GM23338 (cell line): ENCODE measurements at regions not wholly inside any gene's neighbourhood (a gene's known extent, or its start where the extent isn't known, plus 50 kb on each side); places are given as distances from the start of the nearest gene placed in this dataset.

Experiments
- ATAC-seq: fragments of 200-7000 bp; cut with Tn5 transposase; 3 replicates; pipeline ENCODE4 v1.9.1; 2020
- DNase-seq: peaks from one replicate; pipeline ENCODE4 v3.0.0-alpha.2; 2015; ENCODE audit warnings: low spot score
- H2AFZ ChIP-seq: fragments of 200-600 bp; sonication (generic); 2 replicates; pipeline ENCODE4 v1.8.0; 2016; ENCODE audit warnings: antibody characterized with exemption, mild to moderate bottlenecking, moderate library complexity
- H3F3A ChIP-seq: fragments of 200-600 bp; sonication (generic); replicated peaks from 2 replicates; pipeline ENCODE4 v1.8.0; 2017; ENCODE audit warnings: antibody characterized with exemption, mixed run types, low read depth
- H3K27ac ChIP-seq: fragments of 200-600 bp; sonication (generic); 2 replicates; pipeline ENCODE4 v1.6.1; 2016; ENCODE audit warnings: low read depth
- H3K27me3 ChIP-seq: fragments of 200-600 bp; sonication (generic); 2 replicates; pipeline ENCODE4 v1.8.0; 2016; ENCODE audit warnings: mild to moderate bottlenecking, mixed run types, moderate library complexity; ENCODE audit not compliant: insufficient read depth
- H3K36me3 ChIP-seq: fragments of 200-600 bp; sonication (generic); 2 replicates; pipeline ENCODE4 v1.8.0; 2016; ENCODE audit warnings: mild to moderate bottlenecking; ENCODE audit not compliant: insufficient read depth
- H3K4me1 ChIP-seq: fragments of 200-600 bp; sonication (generic); 2 replicates; pipeline ENCODE4 v1.8.0; 2016; ENCODE audit warnings: mild to moderate bottlenecking, moderate library complexity; ENCODE audit not compliant: insufficient read depth
- H3K4me2 ChIP-seq: fragments of 200-600 bp; sonication (generic); 2 replicates; pipeline ENCODE4 v1.7.1; 2017; ENCODE audit warnings: mixed run types
- H3K4me3 ChIP-seq: fragments of 200-600 bp; sonication (generic); 2 replicates; pipeline ENCODE4 v1.6.1; 2016; ENCODE audit warnings: mixed run types
- H3K79me2 ChIP-seq: fragments of 200-600 bp; sonication (generic); replicated peaks from 2 replicates; pipeline ENCODE4 v1.8.0; 2017; ENCODE audit warnings: mild to moderate bottlenecking; ENCODE audit not compliant: insufficient read depth
- H3K9me2 ChIP-seq: fragments of 200-600 bp; sonication (generic); 2 replicates; pipeline ENCODE4 v1.8.0; 2017; ENCODE audit not compliant: insufficient read depth
- H4K20me1 ChIP-seq: fragments of 200-600 bp; sonication (generic); replicated peaks from 2 replicates; pipeline ENCODE4 v1.8.0; 2017; ENCODE audit warnings: mild to moderate bottlenecking; ENCODE audit not compliant: insufficient read depth
- H3K27ac Mint-ChIP-seq: 2 replicates; pipeline ENCODE4 v1.8.0; 2020; ENCODE audit warnings: inconsistent platforms, mild to moderate bottlenecking, moderate library complexity, mixed read lengths
- H3K27me3 Mint-ChIP-seq: 3 replicates; pipeline ENCODE4 v1.8.0; 2022; ENCODE audit warnings: low read depth, mild to moderate bottlenecking, moderate library complexity, mixed read lengths, inconsistent platforms; ENCODE audit not compliant: insufficient read depth, poor library complexity
- H3K36me3 Mint-ChIP-seq: 3 replicates; pipeline ENCODE4 v1.8.0; 2021; ENCODE audit warnings: low read depth, mild to moderate bottlenecking, inconsistent platforms, moderate library complexity, mixed read lengths
- H3K4me1 Mint-ChIP-seq: 3 replicates; pipeline ENCODE4 v1.8.0; 2020; ENCODE audit warnings: mild to moderate bottlenecking, inconsistent platforms, mixed read lengths
- H3K4me3 Mint-ChIP-seq: 3 replicates; pipeline ENCODE4 v1.8.0; 2021; ENCODE audit warnings: moderate library complexity, mild to moderate bottlenecking, inconsistent platforms, mixed read lengths
- H3K9me3 Mint-ChIP-seq: 3 replicates; pipeline ENCODE4 v1.8.0; 2020; ENCODE audit warnings: moderate library complexity, mild to moderate bottlenecking, inconsistent platforms, mixed read lengths
- CREB1 ChIP-seq: fragments of 250-450 bp; sonication (Bioruptor Pico); IDR thresholded peaks from 2 replicates; pipeline ENCODE4 v1.5.0; 2020; ENCODE audit warnings: low read depth, mild to moderate bottlenecking, moderate library complexity
- EZH2 ChIP-seq: fragments of 200-600 bp; sonication (generic); IDR thresholded peaks from one replicate; pipeline ENCODE4 v1.8.0; 2017; ENCODE audit warnings: antibody characterized with exemption, mild to moderate bottlenecking, low read depth; ENCODE audit not compliant: unreplicated experiment
- EZH2phosphoT487 ChIP-seq: fragments of 200-600 bp; sonication (generic); IDR thresholded peaks from one replicate; pipeline ENCODE4 v1.8.1; 2018; ENCODE audit warnings: antibody characterized with exemption; ENCODE audit not compliant: unreplicated experiment
- JUNB ChIP-seq: IDR thresholded peaks from one replicate; pipeline ENCODE4 v1.6.1; 2016; ENCODE audit warnings: antibody characterized with exemption; ENCODE audit not compliant: unreplicated experiment
- NANOG ChIP-seq: IDR thresholded peaks from 2 replicates; pipeline ENCODE4 v1.6.1; 2016; ENCODE audit warnings: antibody characterized with exemption, borderline replicate concordance
- POLR2AphosphoS5 ChIP-seq: IDR thresholded peaks from 2 replicates; pipeline ENCODE4 v1.6.1; 2016; ENCODE audit warnings: antibody characterized with exemption, low read depth
- STAT1 ChIP-seq: IDR thresholded peaks from one replicate; pipeline ENCODE4 v1.6.1; 2016; ENCODE audit warnings: antibody characterized with exemption; ENCODE audit not compliant: unreplicated experiment
- ZNF114 ChIP-seq: fragments of 250-450 bp; sonication (Bioruptor Pico); IDR thresholded peaks from 2 replicates; pipeline ENCODE4 v1.5.0; 2020; ENCODE audit warnings: mild to moderate bottlenecking, moderate library complexity
- ZNF331 ChIP-seq: fragments of 250-450 bp; sonication (Bioruptor Pico); IDR thresholded peaks from 2 replicates; pipeline ENCODE4 v1.5.0; 2020; ENCODE audit warnings: low read depth, mild to moderate bottlenecking, moderate library complexity
- ZNF462 ChIP-seq: fragments of 250-450 bp; sonication (Bioruptor Pico); IDR thresholded peaks from 2 replicates; pipeline ENCODE4 v1.5.0; 2020; ENCODE audit warnings: mild to moderate bottlenecking, moderate library complexity
- TF ChIP-seq, protein P1 (sequence below): IDR thresholded peaks from 2 replicates; pipeline ENCODE4 v1.6.1; 2016; ENCODE audit warnings: antibody characterized with exemption
- TF ChIP-seq, protein P2 (sequence below), 2 experiments: fragments of 200-600 bp in 1 of 2; sonication (generic) in 1 of 2; conservative IDR thresholded peaks; 2 replicates each; pipeline versions ENCODE4 v1.5.1 to v1.6.1; 2016 to 2017; ENCODE audit warnings: antibody characterized with exemption in 2 of 2, low read depth in 2 of 2, mild to moderate bottlenecking in 2 of 2, moderate library complexity in 1 of 2
- TF ChIP-seq, protein P3 (sequence below): IDR thresholded peaks from one replicate; pipeline ENCODE4 v1.6.1; 2018; ENCODE audit warnings: antibody characterized with exemption; ENCODE audit not compliant: unreplicated experiment

DNA sequence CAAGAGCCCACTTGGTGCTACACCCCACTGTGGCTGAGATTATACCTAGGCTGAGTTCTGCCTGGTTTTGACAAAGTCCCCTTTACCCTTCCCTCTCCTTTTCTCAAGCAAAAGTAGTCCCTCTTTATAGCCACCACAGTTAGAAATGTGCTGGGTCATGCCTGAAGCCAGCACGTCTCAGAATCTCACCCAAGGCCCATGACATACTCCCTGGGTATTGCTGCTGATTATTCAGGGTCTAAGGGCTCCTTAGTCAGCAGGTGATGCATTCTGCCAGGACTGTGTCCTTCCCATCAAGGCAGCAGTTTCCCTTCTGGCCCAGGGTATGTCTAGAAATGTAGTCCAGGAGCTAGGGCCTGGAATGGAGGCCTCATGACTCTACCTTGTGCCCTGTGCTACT, 67.3 kb upstream of the COX20 start:
- peak overlapping the region; percentile 95 for H2AFZ ChIP-seq
- ATAC-seq (no peak), DNase-seq (no peak)
- no peaks in the 10 kb centered on the region for H3K27me3 ChIP-seq
- H3K4me3 ChIP-seq: no peak overlapping the region
- H3K27me3 Mint-ChIP-seq: peaks cover 1% of the 10 kb centered on the region
- no peaks in the 10 kb centered on the region for H3K36me3 ChIP-seq
- H3K9me3 Mint-ChIP-seq: no peaks in the 10 kb centered on the region
- no peaks in the 10 kb centered on the region for H3F3A ChIP-seq
- no peak overlapping the region for H3K27ac ChIP-seq
- H3K4me3 Mint-ChIP-seq: no peak overlapping the region
- TF ChIP-seq NANOG (no peak), ZNF331 (no peak), ZNF114 (CRISPR knock-in tag) (no peak), ZNF462 (CRISPR knock-in tag) (no peak), EZH2 (no peak), EZH2phosphoT487 (no peak), CREB1 (CRISPR knock-in tag) (no peak), STAT1 (no peak), JUNB (no peak), POLR2AphosphoS5 (no peak)
- TF ChIP-seq, protein P1, sequence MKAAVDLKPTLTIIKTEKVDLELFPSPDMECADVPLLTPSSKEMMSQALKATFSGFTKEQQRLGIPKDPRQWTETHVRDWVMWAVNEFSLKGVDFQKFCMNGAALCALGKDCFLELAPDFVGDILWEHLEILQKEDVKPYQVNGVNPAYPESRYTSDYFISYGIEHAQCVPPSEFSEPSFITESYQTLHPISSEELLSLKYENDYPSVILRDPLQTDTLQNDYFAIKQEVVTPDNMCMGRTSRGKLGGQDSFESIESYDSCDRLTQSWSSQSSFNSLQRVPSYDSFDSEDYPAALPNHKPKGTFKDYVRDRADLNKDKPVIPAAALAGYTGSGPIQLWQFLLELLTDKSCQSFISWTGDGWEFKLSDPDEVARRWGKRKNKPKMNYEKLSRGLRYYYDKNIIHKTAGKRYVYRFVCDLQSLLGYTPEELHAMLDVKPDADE: no peak
- TF ChIP-seq, protein P2, sequence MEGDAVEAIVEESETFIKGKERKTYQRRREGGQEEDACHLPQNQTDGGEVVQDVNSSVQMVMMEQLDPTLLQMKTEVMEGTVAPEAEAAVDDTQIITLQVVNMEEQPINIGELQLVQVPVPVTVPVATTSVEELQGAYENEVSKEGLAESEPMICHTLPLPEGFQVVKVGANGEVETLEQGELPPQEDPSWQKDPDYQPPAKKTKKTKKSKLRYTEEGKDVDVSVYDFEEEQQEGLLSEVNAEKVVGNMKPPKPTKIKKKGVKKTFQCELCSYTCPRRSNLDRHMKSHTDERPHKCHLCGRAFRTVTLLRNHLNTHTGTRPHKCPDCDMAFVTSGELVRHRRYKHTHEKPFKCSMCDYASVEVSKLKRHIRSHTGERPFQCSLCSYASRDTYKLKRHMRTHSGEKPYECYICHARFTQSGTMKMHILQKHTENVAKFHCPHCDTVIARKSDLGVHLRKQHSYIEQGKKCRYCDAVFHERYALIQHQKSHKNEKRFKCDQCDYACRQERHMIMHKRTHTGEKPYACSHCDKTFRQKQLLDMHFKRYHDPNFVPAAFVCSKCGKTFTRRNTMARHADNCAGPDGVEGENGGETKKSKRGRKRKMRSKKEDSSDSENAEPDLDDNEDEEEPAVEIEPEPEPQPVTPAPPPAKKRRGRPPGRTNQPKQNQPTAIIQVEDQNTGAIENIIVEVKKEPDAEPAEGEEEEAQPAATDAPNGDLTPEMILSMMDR (conservative IDR thresholded peaks at IDR 0.05; ENCODE audit: low read depth in 2 of 2): no peak
- TF ChIP-seq, protein P3, sequence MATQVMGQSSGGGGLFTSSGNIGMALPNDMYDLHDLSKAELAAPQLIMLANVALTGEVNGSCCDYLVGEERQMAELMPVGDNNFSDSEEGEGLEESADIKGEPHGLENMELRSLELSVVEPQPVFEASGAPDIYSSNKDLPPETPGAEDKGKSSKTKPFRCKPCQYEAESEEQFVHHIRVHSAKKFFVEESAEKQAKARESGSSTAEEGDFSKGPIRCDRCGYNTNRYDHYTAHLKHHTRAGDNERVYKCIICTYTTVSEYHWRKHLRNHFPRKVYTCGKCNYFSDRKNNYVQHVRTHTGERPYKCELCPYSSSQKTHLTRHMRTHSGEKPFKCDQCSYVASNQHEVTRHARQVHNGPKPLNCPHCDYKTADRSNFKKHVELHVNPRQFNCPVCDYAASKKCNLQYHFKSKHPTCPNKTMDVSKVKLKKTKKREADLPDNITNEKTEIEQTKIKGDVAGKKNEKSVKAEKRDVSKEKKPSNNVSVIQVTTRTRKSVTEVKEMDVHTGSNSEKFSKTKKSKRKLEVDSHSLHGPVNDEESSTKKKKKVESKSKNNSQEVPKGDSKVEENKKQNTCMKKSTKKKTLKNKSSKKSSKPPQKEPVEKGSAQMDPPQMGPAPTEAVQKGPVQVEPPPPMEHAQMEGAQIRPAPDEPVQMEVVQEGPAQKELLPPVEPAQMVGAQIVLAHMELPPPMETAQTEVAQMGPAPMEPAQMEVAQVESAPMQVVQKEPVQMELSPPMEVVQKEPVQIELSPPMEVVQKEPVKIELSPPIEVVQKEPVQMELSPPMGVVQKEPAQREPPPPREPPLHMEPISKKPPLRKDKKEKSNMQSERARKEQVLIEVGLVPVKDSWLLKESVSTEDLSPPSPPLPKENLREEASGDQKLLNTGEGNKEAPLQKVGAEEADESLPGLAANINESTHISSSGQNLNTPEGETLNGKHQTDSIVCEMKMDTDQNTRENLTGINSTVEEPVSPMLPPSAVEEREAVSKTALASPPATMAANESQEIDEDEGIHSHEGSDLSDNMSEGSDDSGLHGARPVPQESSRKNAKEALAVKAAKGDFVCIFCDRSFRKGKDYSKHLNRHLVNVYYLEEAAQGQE: no peak
- no peaks in the 10 kb centered on the region for H4K20me1 ChIP-seq
- H3K27ac Mint-ChIP-seq: no peak overlapping the region
- 0 out of 2 replicates have a peak, but pooled peaks cover 3% of the 10 kb centered on the region for H3K4me1 ChIP-seq
- no peaks in the 10 kb centered on the region; the same call in 2 of the 3 replicates for H3K36me3 Mint-ChIP-seq
- H3K4me2 ChIP-seq: no peak overlapping the region
- H3K9me2 ChIP-seq: no peaks in the 10 kb centered on the region; the same call in 1 of the 2 replicates
- peaks cover 5% of the 10 kb centered on the region; the same call in 2 of the 3 replicates for H3K4me1 Mint-ChIP-seq
- H3K79me2 ChIP-seq: no peaks in the 10 kb centered on the region
